HG03432 (cell line): ENCODE measurements at regions not wholly inside any gene's neighbourhood (a gene's known extent, or its start where the extent isn't known, plus 50 kb on each side); places are given as distances from the start of the nearest gene placed in this dataset.

Experiments used
- ATAC-seq: cut with Tn5 transposase; IDR thresholded peaks from one replicate; pipeline ENCODE4 v1.9.1; 2021; ENCODE audit warnings: mild to moderate bottlenecking, moderate library complexity; ENCODE audit not compliant: unreplicated experiment

- no peak for ATAC-seq
Measured at GRCh38 chr6:147755999-147756398, 247.5 kb downstream of the SAMD5 start.

GRCh38 chr6:147756891-147757290, 248.4 kb downstream of the SAMD5 start:
- ATAC-seq = no peak

GRCh38 chr6:147757291-147757690, 248.8 kb downstream of the SAMD5 start:
- no peak for ATAC-seq

- no peak for ATAC-seq
Measured at GRCh38 chr6:147758303-147758702, 249.8 kb downstream of the SAMD5 start.

GRCh38 chr6:147759093-147759492, 250.6 kb downstream of the SAMD5 start:
- ATAC-seq = no peak

- ATAC-seq = no peak
Measured at GRCh38 chr6:147759536-147759935, 251.0 kb downstream of the SAMD5 start.

- no peak for ATAC-seq
Measured at GRCh38 chr6:147765541-147765940, 257.1 kb downstream of the SAMD5 start.

GRCh38 chr6:147768969-147769368, 260.5 kb downstream of the SAMD5 start:
- no peak for ATAC-seq

GRCh38 chr6:147769496-147770087, 261.1 kb downstream of the SAMD5 start:
- ATAC-seq = no peak

- no peak for ATAC-seq
Measured at GRCh38 chr6:147770221-147770620, 261.7 kb downstream of the SAMD5 start.

GRCh38 chr6:147772724-147773123, 264.2 kb downstream of the SAMD5 start:
- ATAC-seq = no peak

GRCh38 chr6:147774856-147775255, 266.4 kb downstream of the SAMD5 start:
- no peak for ATAC-seq

GRCh38 chr6:147776631-147777213, 268.2 kb downstream of the SAMD5 start:
- ATAC-seq = no peak

GRCh38 chr6:147779624-147780023, 271.1 kb downstream of the SAMD5 start:
- no peak for ATAC-seq

- no peak for ATAC-seq
Measured at GRCh38 chr6:147782302-147782701, 273.8 kb downstream of the SAMD5 start.

GRCh38 chr6:147784371-147784770, 275.9 kb downstream of the SAMD5 start:
- no peak for ATAC-seq

- no peak for ATAC-seq
Measured at GRCh38 chr6:147787417-147787816, 278.9 kb downstream of the SAMD5 start.

- ATAC-seq = no peak
Measured at GRCh38 chr6:147789430-147789947, 281.0 kb downstream of the SAMD5 start.

GRCh38 chr6:147793871-147794643, 285.6 kb downstream of the SAMD5 start:
- no peak for ATAC-seq

GRCh38 chr6:147802459-147802858, 294.0 kb downstream of the SAMD5 start:
- ATAC-seq = no peak

GRCh38 chr6:147805155-147805554, 296.7 kb downstream of the SAMD5 start:
- ATAC-seq = no peak

- ATAC-seq = no peak
Measured at GRCh38 chr6:147806697-147807096, 298.2 kb downstream of the SAMD5 start.
